SJCRH30 (cell line): ENCODE measurements at regions not wholly inside any gene's neighbourhood (a gene's known extent, or its start where the extent isn't known, plus 50 kb on each side); places are given as distances from the start of the nearest gene placed in this dataset.

Experiments
- DNase-seq, 2 experiments: peaks; one replicate each; pipeline ENCODE4 v3.0.0-alpha.2; 2015 to 2020
- H3K27ac ChIP-seq: fragments of 250-450 bp; sonication (Bioruptor Pico); 2 replicates; pipeline ENCODE4 v1.5.1; 2020; ENCODE audit warnings: mild to moderate bottlenecking, moderate library complexity
- H3K27me3 ChIP-seq: fragments of 250-450 bp; sonication (Bioruptor Pico); 2 replicates; pipeline ENCODE4 v1.5.1; 2020; ENCODE audit warnings: mild to moderate bottlenecking, moderate library complexity
- H3K36me3 ChIP-seq: fragments of 250-450 bp; sonication (Bioruptor Pico); 2 replicates; pipeline ENCODE4 v1.5.1; 2020; ENCODE audit warnings: mild to moderate bottlenecking, moderate library complexity
- H3K4me1 ChIP-seq: fragments of 250-450 bp; sonication (Bioruptor Pico); 2 replicates; pipeline ENCODE4 v1.5.1; 2020; ENCODE audit warnings: mild to moderate bottlenecking, moderate library complexity
- H3K4me3 ChIP-seq: fragments of 250-450 bp; sonication (Bioruptor Pico); 2 replicates; pipeline ENCODE4 v1.5.1; 2020; ENCODE audit warnings: mild to moderate bottlenecking, moderate library complexity
- H3K9me3 ChIP-seq: fragments of 250-450 bp; sonication (Bioruptor Pico); replicated peaks from 2 replicates; pipeline ENCODE4 v1.5.1; 2020; ENCODE audit warnings: mild to moderate bottlenecking, moderate library complexity

DNA sequence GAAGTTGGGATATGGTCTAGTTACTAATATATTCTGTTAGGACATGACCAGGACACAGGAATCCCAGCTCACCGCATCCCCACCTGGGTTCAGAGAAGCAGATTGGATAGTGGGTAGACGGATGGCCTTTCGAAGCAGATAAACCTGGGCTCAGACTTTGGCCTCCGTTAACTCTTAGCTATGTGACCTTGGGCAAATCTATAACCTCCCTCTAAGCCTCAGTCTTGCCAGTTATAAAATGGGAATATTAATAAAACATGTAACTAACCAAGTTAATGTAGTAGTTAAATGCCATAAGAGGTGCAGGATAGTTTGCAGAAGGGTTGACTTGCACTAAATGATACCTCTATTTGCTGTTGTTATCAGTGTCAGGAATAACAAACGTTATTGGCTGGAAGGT is 127.6 kb upstream of the JCAD start:
- no peaks in the 10 kb centered on the region for H3K36me3 ChIP-seq
- no peaks in the 10 kb centered on the region for H3K4me1 ChIP-seq
- H3K9me3 ChIP-seq, result no peaks in the 10 kb centered on the region
- no peak for DNase-seq
- no peak overlapping the region for H3K27ac ChIP-seq
- no peak overlapping the region for H3K4me3 ChIP-seq
- H3K27me3 ChIP-seq, result peaks cover 6% of the 10 kb centered on the region; the same call in 1 of the 2 replicates

DNA sequence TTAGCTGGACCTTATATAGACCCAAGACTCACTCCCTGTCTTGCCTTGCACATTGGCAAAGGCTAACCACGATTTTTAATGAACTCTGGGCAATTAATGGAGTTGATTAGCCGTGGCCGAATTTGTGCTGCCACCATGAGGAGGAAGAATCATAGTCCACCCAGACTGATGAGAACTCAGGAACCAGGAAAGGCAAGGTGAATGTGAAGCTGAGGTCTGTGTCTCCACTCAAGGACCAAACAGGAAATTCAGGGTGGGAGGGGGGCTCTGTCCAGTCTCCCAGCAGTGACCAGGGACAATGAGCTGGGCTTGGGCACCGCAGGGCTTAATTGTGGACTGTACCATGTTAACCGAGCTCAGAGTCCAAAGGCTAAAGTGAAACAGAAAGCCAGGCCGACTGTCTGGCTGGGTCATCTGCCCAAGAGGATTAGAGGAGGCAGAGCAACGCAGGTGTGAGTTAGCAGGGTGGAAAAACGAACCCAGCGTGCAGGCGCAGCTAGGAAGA is 127.0 kb upstream of the JCAD start:
- H3K27ac ChIP-seq, result no peak overlapping the region
- no peaks in the 10 kb centered on the region for H3K36me3 ChIP-seq
- peaks cover 6% of the 10 kb centered on the region; the same call in 1 of the 2 replicates for H3K27me3 ChIP-seq
- no peaks in the 10 kb centered on the region for H3K9me3 ChIP-seq
- no peak for DNase-seq
- no peak overlapping the region for H3K4me3 ChIP-seq
- no peaks in the 10 kb centered on the region for H3K4me1 ChIP-seq

DNA sequence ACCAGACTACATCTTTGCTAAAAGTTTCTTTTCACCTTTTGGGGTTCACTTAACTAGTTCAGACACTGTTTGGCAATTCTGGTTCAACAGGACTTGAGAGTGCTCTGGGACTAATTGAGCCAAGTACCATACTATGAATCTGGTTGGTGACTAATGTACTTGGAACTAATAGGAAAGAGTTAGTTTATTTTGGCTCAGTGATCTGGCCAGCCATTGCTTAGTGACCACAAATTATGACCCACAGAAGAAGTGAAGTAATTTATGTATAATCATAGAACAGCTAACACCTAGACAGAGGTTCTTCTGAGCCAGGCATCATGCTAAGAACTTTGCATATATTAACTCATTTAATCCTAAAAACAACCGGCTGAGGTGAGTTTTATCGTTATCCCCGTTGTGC is 126.5 kb upstream of the JCAD start:
- no peak for DNase-seq
- Histone ChIP-seq H3K4me3 (no peak overlapping the region), H3K36me3 (no peaks in the 10 kb centered on the region), H3K9me3 (no peaks in the 10 kb centered on the region), H3K27ac (no peak overlapping the region), H3K27me3 (peaks cover 6% of the 10 kb centered on the region; the same call in 1 of the 2 replicates), H3K4me1 (no peaks in the 10 kb centered on the region)

DNA sequence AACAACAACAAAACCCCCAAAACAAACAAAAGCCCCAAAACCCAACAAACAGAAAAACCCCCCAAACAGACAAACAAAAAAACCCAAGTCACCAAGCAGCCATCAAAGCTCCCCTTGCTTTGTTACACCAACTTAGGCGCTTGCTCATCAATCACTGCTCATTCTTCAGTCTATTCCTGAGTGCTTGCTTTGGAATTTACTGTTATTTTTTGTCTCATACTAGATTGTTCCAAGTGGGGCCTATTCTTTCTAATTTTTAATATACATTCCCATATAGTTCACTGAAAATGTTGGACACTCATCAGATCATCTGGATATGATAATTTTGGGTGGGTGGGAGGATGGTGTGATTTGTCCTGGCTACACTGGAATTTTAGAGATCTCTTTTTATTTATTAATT is 126.0 kb upstream of the JCAD start:
- Histone ChIP-seq H3K27ac (no peak overlapping the region), H3K4me3 (no peak overlapping the region), H3K4me1 (no peaks in the 10 kb centered on the region), H3K27me3 (peaks cover 6% of the 10 kb centered on the region; the same call in 1 of the 2 replicates), H3K36me3 (no peaks in the 10 kb centered on the region), H3K9me3 (no peaks in the 10 kb centered on the region)
- no peak for DNase-seq

DNA sequence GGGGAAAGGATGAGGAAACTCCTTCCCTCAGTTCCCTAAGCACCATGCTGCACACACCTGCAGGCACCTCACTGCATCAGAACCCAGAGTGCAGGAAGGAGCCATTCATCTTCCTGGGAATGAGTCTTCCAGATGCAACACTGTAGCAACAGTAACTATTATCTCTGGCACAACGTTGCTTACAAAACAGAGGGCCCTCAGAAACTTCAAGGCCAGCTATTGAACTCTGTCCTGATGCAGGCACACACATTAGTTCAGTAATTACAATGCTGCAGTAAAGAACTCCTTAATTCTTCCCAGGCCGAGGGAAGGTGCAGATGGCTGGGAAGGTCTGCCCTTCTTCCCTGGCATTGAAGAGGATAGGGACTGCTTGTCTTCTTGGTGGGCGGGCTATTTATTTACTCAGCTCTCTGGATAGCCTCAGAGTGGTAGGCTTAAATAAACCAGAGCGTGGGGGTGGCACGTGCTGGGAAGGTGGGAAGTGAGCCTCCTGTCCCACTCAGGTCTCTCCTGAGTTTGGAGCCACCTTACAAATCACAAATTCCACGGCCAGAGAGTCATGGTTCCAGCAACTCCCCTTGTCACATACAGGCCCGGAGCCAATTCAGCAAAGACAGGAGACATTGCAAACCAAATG is 125.1 kb upstream of the JCAD start:
- H3K4me3 ChIP-seq, result no peak overlapping the region
- H3K27ac ChIP-seq, result no peak overlapping the region
- no peak for DNase-seq
- peaks cover 6% of the 10 kb centered on the region; the same call in 1 of the 2 replicates for H3K27me3 ChIP-seq
- H3K9me3 ChIP-seq, result no peaks in the 10 kb centered on the region
- no peaks in the 10 kb centered on the region for H3K4me1 ChIP-seq
- H3K36me3 ChIP-seq, result no peaks in the 10 kb centered on the region

DNA sequence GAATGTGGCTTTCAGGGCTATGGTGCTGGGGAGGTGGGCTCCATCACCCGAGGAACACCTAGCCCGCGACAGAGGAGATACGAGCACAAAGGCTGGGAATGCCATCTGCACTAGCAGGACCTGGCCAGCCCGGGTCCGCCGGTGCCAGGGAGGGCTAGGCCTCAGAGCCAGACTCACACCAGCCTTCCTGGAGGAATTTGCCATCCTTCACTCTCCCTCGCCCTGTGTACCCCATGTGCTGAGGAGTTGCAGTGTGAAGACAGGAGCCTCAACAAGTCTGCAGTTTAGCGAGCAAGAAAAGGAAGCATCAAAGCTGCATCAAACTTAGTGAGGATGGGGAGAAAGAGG is 123.6 kb upstream of the JCAD start:
- no peak overlapping the region for H3K4me3 ChIP-seq
- H3K9me3 ChIP-seq, result no peaks in the 10 kb centered on the region
- no peak overlapping the region for H3K27ac ChIP-seq
- H3K4me1 ChIP-seq, result no peaks in the 10 kb centered on the region
- H3K27me3 ChIP-seq, result peaks cover 2% of the 10 kb centered on the region; the same call in 1 of the 2 replicates
- no peak for DNase-seq
- H3K36me3 ChIP-seq, result no peaks in the 10 kb centered on the region

DNA sequence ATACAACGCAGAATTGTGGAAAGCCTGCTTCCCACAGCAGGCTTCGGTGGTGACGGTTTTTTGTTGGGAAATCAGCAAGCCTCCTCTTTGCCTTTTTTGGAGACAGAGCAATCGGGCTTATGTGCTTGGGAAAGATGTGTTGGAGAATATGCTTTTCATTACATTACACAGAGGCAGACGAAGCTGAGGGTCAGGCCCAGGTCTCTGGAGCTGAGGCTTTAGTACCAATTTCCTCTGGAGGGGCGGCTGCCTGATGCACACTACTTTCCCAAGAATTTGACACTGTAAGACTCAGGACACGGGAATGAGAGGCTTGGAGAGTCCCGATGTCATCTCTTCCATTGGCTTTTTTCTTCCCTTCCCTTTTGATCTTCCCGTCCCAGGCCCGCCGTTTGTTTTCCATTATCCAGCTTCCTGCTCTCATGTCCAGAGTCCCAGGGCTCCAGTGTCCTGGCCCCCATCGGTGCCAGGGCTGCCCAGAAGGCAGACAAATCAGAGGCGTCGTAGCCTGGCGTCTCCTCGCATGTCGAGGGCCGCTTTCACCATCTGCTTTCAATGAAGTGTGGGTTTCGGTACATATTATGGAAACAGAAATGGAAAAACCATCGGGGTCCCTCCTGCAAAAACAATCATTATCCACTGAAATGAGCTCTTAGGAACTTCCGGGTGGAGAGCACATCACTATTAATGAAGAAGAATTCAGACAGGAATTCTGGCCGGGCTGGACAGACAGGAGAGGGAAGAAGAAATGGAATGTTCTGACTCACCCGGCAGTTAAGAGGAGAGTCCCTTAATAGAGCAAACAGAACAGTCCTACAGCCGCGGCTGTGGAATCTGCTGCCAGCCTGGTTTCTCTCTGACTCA is 123.0 kb upstream of the JCAD start:
- no peaks in the 10 kb centered on the region for H3K4me1 ChIP-seq
- no peaks in the 10 kb centered on the region for H3K9me3 ChIP-seq
- H3K27me3 ChIP-seq, result no peaks in the 10 kb centered on the region
- DNase-seq, result no peak
- no peak overlapping the region for H3K4me3 ChIP-seq
- H3K27ac ChIP-seq, result no peak overlapping the region
- H3K36me3 ChIP-seq, result no peaks in the 10 kb centered on the region

DNA sequence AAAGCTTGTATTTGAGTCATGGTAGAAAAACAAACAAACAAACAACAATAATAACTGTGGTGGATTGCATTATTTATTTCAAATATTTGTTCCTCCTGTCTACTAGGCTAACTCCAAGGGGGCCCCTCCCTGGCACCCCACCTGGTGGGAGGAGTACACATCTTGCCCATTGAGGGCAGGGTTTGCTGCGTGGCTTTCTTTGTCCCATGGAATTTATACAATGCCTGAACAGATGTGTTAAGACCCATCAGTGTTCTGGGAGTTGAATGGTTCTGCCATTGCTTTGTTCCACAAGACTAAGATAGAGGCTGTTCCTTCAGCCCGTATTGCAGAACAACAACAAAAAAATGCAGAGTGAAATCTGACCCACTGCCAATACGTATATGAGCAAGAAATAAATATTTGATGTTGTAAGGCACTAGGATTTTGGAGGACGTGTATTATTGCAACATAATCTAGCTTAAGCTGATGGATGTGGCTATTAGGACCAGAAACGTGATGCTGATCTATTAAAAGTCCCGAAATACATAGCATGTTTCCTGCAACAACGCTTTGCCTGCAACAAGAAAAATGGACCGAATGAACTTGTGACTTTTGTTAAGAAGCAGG is 119.1 kb upstream of the JCAD start:
- Histone ChIP-seq H3K36me3 (no peaks in the 10 kb centered on the region), H3K27ac (no peak overlapping the region), H3K4me3 (no peak overlapping the region), H3K9me3 (no peaks in the 10 kb centered on the region), H3K4me1 (no peaks in the 10 kb centered on the region), H3K27me3 (no peaks in the 10 kb centered on the region)
- no peak for DNase-seq

DNA sequence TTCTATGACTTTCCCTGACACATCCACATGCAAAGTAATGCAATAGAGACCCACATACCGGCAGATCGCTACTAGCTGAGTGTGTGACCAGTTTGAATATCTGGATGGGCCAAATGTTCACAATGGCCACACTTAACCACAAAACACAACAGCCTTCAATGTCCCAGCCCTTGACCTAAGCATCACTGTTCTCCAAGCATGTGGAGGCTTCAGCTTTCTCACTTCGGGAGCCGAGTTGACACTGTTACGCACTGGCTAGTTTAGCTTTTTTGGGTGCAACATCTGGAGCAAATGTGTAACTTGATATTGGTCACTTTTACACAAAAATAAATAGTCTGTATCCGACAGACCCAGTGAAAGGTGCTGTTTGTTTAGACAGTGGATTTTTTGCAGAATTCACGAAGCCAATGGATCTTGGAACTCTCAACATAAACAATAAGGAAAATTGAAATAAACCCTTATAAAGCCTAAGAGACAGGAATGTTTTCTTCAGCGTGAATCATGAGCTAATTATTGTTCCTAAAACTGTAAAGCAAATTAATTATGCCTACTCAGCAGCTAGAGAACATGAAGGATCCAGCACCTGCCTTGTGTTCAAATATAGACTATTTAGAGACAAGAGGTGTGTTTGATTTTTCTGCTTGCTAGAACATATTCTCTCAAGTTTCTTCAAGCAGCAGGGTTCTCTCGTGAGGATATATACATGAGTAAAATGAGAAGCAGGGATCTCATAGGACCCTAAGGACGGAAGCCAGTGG is 117.6 kb upstream of the JCAD start:
- Histone ChIP-seq H3K27ac (no peak overlapping the region), H3K4me1 (no peaks in the 10 kb centered on the region), H3K4me3 (no peak overlapping the region), H3K27me3 (no peaks in the 10 kb centered on the region), H3K9me3 (no peaks in the 10 kb centered on the region), H3K36me3 (no peaks in the 10 kb centered on the region)
- no peak for DNase-seq

DNA sequence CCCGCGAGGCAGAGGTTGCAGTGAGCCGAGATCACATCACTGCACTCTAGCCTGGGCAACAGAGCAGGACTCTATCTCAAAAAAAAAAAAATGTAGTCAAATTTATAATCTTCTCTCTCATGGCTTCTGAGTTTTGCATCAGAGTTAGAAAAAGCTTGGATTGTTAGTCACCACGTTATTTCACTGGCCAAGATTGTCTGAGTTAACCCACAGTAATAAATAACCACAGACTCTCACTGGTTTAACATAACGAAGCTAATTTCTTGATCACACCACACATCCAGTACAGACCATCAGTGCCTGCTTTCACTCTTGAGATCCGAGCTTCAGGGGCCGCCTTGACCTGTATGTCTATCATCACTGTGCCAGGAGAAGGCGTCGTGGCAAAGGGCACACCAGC is 116.8 kb upstream of the JCAD start:
- H3K4me3 ChIP-seq, result no peak overlapping the region
- H3K36me3 ChIP-seq, result no peaks in the 10 kb centered on the region
- no peaks in the 10 kb centered on the region for H3K9me3 ChIP-seq
- DNase-seq, result no peak
- no peak overlapping the region for H3K27ac ChIP-seq
- no peaks in the 10 kb centered on the region for H3K4me1 ChIP-seq
- H3K27me3 ChIP-seq, result no peaks in the 10 kb centered on the region

DNA sequence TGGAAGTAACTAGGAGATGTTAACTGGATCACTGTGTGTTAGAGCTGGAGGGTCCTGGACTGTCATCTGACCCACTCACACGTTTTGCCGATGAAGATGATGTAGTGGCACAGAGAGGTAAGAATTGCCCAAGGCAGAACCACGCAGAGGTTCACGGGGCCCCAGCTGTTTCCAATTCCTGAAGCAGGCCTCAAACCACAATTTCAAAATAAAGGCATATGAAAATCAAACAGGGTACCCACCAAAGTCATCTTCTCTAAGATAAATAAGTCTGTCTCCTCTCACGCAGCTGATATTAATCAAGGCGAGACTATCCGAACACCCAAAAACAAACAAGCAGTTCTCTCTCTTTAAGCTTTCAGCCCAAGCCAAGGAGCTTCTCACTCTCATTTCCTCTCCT is 113.3 kb upstream of the JCAD start:
- no peak overlapping the region for H3K4me3 ChIP-seq
- H3K27me3 ChIP-seq, result no peaks in the 10 kb centered on the region
- H3K27ac ChIP-seq, result no peak overlapping the region
- H3K36me3 ChIP-seq, result no peaks in the 10 kb centered on the region
- no peaks in the 10 kb centered on the region for H3K9me3 ChIP-seq
- H3K4me1 ChIP-seq, result no peaks in the 10 kb centered on the region
- no peak for DNase-seq

DNA sequence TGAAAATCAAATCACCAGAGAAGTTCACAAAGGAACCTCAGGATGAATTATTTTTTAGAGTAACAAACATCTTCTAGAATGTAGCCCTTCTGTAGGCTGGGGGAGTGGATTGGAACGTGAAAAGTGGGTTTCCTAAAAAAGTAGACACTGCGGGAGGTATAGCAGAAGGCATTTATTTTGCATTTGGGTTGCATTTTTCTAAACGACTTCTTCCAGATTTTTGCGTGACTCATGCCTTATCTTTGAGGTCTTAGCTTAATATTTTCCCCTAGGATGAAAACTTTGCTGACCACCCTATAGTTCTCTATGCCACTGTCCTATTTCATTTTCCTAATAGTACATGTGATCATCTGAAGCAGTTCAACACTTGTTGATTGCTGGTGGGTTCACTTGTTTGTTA is 112.7 kb upstream of the JCAD start:
- H3K27ac ChIP-seq, result no peak overlapping the region
- no peak overlapping the region for H3K4me3 ChIP-seq
- H3K27me3 ChIP-seq, result no peaks in the 10 kb centered on the region
- no peaks in the 10 kb centered on the region for H3K9me3 ChIP-seq
- no peaks in the 10 kb centered on the region for H3K4me1 ChIP-seq
- H3K36me3 ChIP-seq, result no peaks in the 10 kb centered on the region
- DNase-seq, result no peak

DNA sequence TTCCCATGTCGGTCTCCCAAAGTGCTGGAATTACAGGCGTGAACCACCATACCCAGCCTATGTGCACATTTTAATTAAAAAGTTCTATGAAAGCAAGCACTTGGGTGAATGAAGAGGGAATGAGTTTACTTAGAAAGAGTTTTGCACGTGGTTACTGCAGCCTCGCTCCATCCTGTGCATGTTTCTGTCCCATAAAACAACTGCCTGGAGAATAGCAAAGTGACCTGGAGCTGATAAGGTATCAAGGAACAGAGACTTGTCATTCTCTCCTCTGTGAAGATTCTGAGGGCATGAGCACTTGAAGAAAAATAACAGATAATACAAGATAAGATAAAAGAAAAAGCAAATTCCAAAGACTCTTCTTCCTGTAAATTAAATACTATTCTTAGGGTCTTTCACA is 112.2 kb upstream of the JCAD start:
- Histone ChIP-seq H3K4me3 (no peak overlapping the region), H3K9me3 (no peaks in the 10 kb centered on the region), H3K4me1 (no peaks in the 10 kb centered on the region), H3K27me3 (no peaks in the 10 kb centered on the region), H3K36me3 (no peaks in the 10 kb centered on the region), H3K27ac (no peak overlapping the region)
- DNase-seq, result no peak

DNA sequence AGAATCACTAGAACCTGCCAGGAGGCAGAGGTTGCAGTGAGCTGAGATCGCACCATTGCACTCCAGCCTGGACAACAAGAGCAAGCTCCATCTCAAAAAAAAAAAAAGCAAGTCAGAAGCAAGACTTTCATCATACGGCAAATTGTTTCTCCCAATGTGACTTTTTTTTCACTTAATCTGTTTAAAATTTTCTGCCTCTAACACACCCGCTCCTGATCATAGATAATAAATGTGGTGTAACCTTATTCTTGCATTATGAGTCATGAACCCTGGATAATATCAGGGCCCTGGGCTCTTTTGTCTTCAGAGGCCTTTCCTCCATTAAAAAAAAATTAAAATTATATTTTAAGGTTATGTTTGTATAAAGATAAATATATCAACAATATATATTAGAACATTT is 111.4 kb upstream of the JCAD start:
- no peak for DNase-seq
- H3K27ac ChIP-seq, result no peak overlapping the region
- H3K36me3 ChIP-seq, result no peaks in the 10 kb centered on the region
- no peaks in the 10 kb centered on the region for H3K9me3 ChIP-seq
- H3K27me3 ChIP-seq, result no peaks in the 10 kb centered on the region
- no peak overlapping the region for H3K4me3 ChIP-seq
- H3K4me1 ChIP-seq, result no peaks in the 10 kb centered on the region

DNA sequence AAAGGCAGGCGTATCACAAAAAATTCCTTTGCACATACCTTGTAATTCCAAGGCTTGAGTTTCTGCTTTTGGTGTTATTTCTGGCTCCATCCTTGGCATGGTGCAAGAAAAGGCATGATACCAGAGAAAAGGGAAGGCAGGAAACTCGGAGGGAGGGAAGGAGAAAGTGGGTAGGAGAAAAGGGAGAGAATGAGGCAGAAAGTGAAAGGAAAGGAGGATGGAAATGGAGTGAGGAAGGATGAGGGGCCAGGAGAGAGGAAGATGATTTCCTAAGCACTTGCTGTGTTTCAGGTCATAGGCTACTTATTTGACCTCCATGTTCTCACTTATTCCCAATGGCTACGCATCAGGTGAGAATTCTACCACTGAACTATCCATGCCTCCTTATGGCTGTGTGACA is 110.8 kb upstream of the JCAD start:
- H3K4me1 ChIP-seq, result no peaks in the 10 kb centered on the region
- no peaks in the 10 kb centered on the region for H3K9me3 ChIP-seq
- no peaks in the 10 kb centered on the region for H3K36me3 ChIP-seq
- no peak for DNase-seq
- H3K4me3 ChIP-seq, result no peak overlapping the region
- H3K27me3 ChIP-seq, result no peaks in the 10 kb centered on the region
- H3K27ac ChIP-seq, result no peak overlapping the region
